Dendritic cell treated with granulocyte-macrophage colony-stimulating factor and Interleukin-4, amounts not matched to agents 40 ng/mL and 50 ng/mL, for 4 days (primary cell): ENCODE measurements at regions not wholly inside any gene's neighbourhood (a gene's known extent, or its start where the extent isn't known, plus 50 kb on each side); places are given as distances from the start of the nearest gene placed in this dataset.

Source experiments
- H3K27ac Mint-ChIP-seq: one replicate; pipeline ENCODE4 v1.8.0; 2022; ENCODE audit warnings: mild to moderate bottlenecking, mixed read lengths
- H3K27me3 Mint-ChIP-seq: one replicate; pipeline ENCODE4 v1.8.0; 2022; ENCODE audit warnings: mild to moderate bottlenecking, mixed read lengths
- H3K36me3 Mint-ChIP-seq: one replicate; pipeline ENCODE4 v1.8.0; 2022; ENCODE audit warnings: low read depth, mixed read lengths
- H3K4me1 Mint-ChIP-seq: one replicate; pipeline ENCODE4 v1.8.0; 2022; ENCODE audit warnings: low read depth, mixed read lengths
- H3K4me3 Mint-ChIP-seq: one replicate; pipeline ENCODE4 v1.8.0; 2022; ENCODE audit warnings: mild to moderate bottlenecking, moderate library complexity, mixed read lengths
- H3K9me3 Mint-ChIP-seq: one replicate; pipeline ENCODE4 v1.8.0; 2022; ENCODE audit warnings: mixed read lengths
- intact Hi-C: fragments of 100-400 bp; cut with micrococcal nuclease; formaldehyde crosslinking; loops from one replicate; pipeline ENCODE4 v1.15.0; 2022

DNA sequence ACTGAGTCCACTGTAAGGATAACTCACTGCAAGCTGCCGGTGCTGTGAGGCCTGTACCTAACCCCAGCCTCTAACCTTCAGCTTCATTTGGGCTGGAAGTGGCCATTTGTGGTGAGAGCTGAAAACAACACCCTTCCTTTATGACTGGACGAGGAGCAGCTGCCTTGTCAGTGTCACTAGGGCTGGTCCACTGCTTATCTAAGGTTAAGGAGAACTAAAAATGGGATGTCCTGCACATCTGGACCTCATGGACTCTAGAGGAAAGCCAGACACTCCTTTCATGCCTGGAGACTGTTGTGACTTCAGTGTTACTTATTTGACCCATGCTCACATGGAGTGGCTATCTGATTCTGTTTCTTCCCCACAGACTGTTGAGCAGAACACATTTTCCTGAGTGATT, 139.9 kb downstream of the ZNF518B start:
- no peaks in the 10 kb centered on the region for H3K27me3 Mint-ChIP-seq
- no peaks in the 10 kb centered on the region for H3K9me3 Mint-ChIP-seq
- no peak overlapping the region for H3K27ac Mint-ChIP-seq
- no peaks in the 10 kb centered on the region for H3K36me3 Mint-ChIP-seq
- H3K4me1 Mint-ChIP-seq: no peaks in the 10 kb centered on the region
- no peak overlapping the region for H3K4me3 Mint-ChIP-seq
- intact Hi-C loops: no loop called here

- Mint-ChIP-seq H3K9me3 (no peaks in the 10 kb centered on the region), H3K4me3 (no peak overlapping the region), H3K4me1 (no peaks in the 10 kb centered on the region), H3K27ac (no peak overlapping the region), H3K36me3 (no peaks in the 10 kb centered on the region), H3K27me3 (no peaks in the 10 kb centered on the region)
- intact Hi-C loops: no loop called here
Observed at GRCh38 chr4:10316851-10317250, 140.4 kb downstream of the ZNF518B start.

DNA sequence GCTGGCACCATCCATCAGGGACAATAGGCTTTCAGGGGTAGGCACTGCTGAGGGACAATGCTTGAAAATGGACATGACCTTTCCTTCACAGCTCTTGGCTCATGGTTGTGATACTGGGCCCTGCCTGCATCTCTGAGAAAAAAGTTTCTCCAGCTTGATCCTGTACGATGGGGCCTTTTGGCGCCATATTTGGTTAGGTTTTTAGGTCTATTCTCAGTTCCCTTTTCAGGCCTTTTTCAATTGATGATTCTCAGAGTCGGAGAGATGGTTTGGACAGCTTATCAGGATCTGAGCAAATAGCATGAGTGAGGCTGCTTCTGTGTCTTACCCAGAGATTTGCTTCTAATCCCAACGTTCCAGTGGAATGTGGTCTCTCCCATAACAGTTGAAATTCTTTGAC, 141.6 kb downstream of the ZNF518B start:
- Mint-ChIP-seq H3K4me1 (no peaks in the 10 kb centered on the region), H3K4me3 (no peak overlapping the region), H3K27ac (no peak overlapping the region), H3K36me3 (no peaks in the 10 kb centered on the region), H3K9me3 (no peaks in the 10 kb centered on the region), H3K27me3 (no peaks in the 10 kb centered on the region)
- intact Hi-C loops: no loop called here

DNA sequence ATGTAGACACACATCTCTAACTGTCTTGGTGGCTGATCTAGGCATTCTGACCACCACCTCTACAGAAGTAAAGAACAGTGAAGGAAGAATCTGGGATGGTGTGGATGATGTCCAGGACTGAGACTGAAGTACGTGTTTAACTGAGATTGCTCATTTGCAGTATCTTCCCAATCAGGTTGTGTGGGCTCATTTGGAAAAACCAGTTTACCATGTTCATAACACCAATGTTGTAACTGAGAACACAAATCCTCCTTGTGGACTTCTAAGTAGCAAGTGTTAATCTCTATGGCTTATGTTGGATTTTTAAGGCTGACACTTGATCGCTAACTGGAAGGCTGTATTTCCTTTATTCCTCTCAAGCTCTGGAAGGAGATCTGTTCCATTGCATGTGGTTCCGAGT, 144.7 kb downstream of the ZNF518B start:
- no peak overlapping the region for H3K27ac Mint-ChIP-seq
- H3K36me3 Mint-ChIP-seq: no peaks in the 10 kb centered on the region
- intact Hi-C loops: no loop called here
- no peaks in the 10 kb centered on the region for H3K27me3 Mint-ChIP-seq
- no peaks in the 10 kb centered on the region for H3K4me1 Mint-ChIP-seq
- H3K4me3 Mint-ChIP-seq: no peak overlapping the region
- H3K9me3 Mint-ChIP-seq: no peaks in the 10 kb centered on the region

- Mint-ChIP-seq H3K27me3 (no peaks in the 10 kb centered on the region), H3K36me3 (no peaks in the 10 kb centered on the region), H3K9me3 (no peaks in the 10 kb centered on the region), H3K27ac (peak overlapping the region; percentile 35), H3K4me3 (no peak overlapping the region), H3K4me1 (no peaks in the 10 kb centered on the region)
- intact Hi-C loops: no loop called here
Observed at GRCh38 chr4:10311939-10312338, 145.3 kb downstream of the ZNF518B start.

DNA sequence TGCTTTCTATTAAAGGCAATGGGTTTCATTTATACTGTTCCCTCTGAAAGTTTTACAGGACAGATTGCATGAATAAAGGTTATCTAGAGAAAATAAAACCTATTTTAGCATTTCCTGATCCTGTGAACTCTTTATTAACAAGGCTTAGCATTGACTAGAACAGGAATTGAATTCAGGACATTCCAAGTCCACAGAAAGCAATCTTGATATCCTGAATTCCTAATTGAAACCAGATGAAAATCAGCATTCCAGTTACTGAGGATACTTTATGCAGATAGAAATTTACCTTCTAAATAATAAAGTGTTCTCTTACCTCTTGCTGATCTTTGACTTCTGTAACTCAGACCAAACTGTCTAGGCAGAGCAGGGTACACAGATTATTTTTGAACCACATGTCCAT, 151.4 kb downstream of the ZNF518B start:
- Mint-ChIP-seq H3K27me3 (no peaks in the 10 kb centered on the region), H3K36me3 (no peaks in the 10 kb centered on the region), H3K4me3 (no peak overlapping the region), H3K9me3 (no peaks in the 10 kb centered on the region), H3K4me1 (no peaks in the 10 kb centered on the region), H3K27ac (no peak overlapping the region)
- intact Hi-C loops: no loop called here

DNA sequence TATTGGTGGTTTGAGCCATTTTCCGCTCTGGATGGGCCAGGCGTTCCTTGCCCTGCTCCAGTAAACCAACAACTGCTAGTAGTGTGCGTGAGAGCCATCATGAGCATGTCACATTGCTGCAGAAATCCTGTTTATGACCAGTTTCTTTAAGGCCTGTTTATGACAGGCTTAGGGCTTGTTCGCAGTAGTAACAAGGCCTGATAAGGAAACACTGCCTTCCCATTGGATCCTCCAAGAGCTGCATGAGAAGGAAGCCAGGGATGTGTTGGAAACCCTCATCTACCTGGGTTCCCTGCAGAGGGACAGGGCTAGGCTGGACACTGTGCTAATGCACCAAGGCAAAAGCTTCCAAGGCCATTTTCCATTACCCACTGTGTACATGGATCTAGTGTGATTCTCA, 153.9 kb downstream of the ZNF518B start:
- intact Hi-C loops: no loop called here
- Mint-ChIP-seq H3K36me3 (no peaks in the 10 kb centered on the region), H3K27ac (no peak overlapping the region), H3K4me3 (no peak overlapping the region), H3K4me1 (no peaks in the 10 kb centered on the region), H3K27me3 (no peaks in the 10 kb centered on the region), H3K9me3 (no peaks in the 10 kb centered on the region)

DNA sequence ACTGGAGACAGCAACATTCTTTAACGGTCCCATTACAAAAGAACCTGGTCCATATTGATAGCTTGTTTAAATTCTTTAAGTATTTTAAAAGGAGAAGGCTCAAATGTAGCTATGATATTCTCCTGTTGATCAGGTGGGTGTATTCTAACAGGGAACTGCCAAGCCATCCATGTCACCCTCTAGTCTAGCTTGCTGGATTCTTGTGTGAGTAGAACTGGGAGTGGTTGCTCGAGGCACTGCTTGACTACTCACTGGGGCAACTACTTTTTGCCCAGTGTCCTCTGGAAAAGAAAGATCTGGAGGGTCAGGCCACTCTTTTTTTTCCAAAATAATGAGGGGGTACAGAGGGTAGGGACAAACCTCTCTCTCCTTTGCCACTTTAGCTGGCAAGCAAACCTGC, 155.1 kb downstream of the ZNF518B start:
- Mint-ChIP-seq H3K27me3 (no peaks in the 10 kb centered on the region), H3K4me3 (no peak overlapping the region), H3K27ac (no peak overlapping the region), H3K4me1 (no peaks in the 10 kb centered on the region), H3K9me3 (no peaks in the 10 kb centered on the region), H3K36me3 (no peaks in the 10 kb centered on the region)
- intact Hi-C loops: no loop called here

- Mint-ChIP-seq H3K4me3 (no peak overlapping the region), H3K4me1 (no peaks in the 10 kb centered on the region), H3K9me3 (no peaks in the 10 kb centered on the region), H3K36me3 (no peaks in the 10 kb centered on the region), H3K27me3 (no peaks in the 10 kb centered on the region), H3K27ac (no peak overlapping the region)
- intact Hi-C loops: no loop called here
Observed at GRCh38 chr4:10299601-10300000, 157.6 kb downstream of the ZNF518B start.

- no peaks in the 10 kb centered on the region for H3K4me1 Mint-ChIP-seq
- H3K27me3 Mint-ChIP-seq: no peaks in the 10 kb centered on the region
- intact Hi-C loops: no loop called here
- H3K36me3 Mint-ChIP-seq: no peaks in the 10 kb centered on the region
- H3K9me3 Mint-ChIP-seq: no peaks in the 10 kb centered on the region
- H3K27ac Mint-ChIP-seq: no peak overlapping the region
- H3K4me3 Mint-ChIP-seq: no peak overlapping the region
Observed at GRCh38 chr4:10298681-10299080, 158.5 kb downstream of the ZNF518B start.

DNA sequence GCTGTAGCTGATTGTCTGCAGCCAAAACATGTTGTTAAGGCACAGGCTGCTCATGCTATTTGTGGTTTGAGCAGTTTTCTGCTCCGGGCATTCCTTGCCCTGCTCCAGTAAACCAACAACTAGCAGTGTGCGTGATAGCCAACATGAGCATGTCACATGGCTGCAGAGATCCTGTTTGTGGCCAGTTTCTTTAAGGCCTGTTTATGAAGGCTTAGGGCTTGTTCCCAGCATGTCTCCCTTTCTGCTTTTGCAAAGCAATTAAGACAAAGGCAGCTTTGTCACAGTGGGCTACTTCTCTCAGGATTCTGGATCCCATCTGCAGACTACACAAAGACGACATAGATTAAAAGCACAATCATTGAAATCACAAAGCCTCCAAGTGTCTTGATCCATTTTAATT, 160.5 kb downstream of the ZNF518B start:
- no peaks in the 10 kb centered on the region for H3K36me3 Mint-ChIP-seq
- H3K27ac Mint-ChIP-seq: no peak overlapping the region
- intact Hi-C loops: no loop called here
- H3K4me3 Mint-ChIP-seq: no peak overlapping the region
- no peaks in the 10 kb centered on the region for H3K4me1 Mint-ChIP-seq
- H3K27me3 Mint-ChIP-seq: no peaks in the 10 kb centered on the region
- H3K9me3 Mint-ChIP-seq: no peaks in the 10 kb centered on the region

- intact Hi-C loops: no loop called here
- H3K27me3 Mint-ChIP-seq: no peaks in the 10 kb centered on the region
- H3K36me3 Mint-ChIP-seq: no peaks in the 10 kb centered on the region
- H3K9me3 Mint-ChIP-seq: no peaks in the 10 kb centered on the region
- no peaks in the 10 kb centered on the region for H3K4me1 Mint-ChIP-seq
- H3K27ac Mint-ChIP-seq: no peak overlapping the region
- no peak overlapping the region for H3K4me3 Mint-ChIP-seq
Observed at GRCh38 chr4:10295301-10295700, 161.9 kb downstream of the ZNF518B start.

DNA sequence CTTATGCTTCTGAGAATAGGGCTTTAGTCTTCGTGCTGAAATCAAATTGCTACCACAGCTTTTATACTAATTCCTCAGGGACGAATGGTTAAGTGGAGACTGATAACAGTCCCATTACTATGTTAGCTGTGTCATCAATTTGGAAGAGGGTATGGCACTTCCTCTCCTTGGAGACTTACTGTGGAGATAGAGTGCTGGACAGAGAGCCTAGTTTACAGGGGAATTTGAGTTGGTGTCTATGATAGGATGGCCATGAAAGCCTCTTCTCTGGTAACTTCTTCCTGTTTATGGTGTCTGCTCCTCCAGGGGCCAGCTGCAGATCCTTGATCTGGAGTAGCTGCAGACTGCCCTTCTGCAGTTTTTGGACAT, 167.7 kb downstream of the ZNF518B start:
- H3K4me1 Mint-ChIP-seq: no peaks in the 10 kb centered on the region
- H3K27me3 Mint-ChIP-seq: no peaks in the 10 kb centered on the region
- no peak overlapping the region for H3K27ac Mint-ChIP-seq

GRCh38 chr4:10288830-10289537, 168.2 kb downstream of the ZNF518B start:
- no peaks in the 10 kb centered on the region for H3K36me3 Mint-ChIP-seq

More for the DNA sequence above, 167.7 kb downstream of the ZNF518B start:
- H3K4me3 Mint-ChIP-seq: no peak overlapping the region
- no peaks in the 10 kb centered on the region for H3K36me3 Mint-ChIP-seq
- intact Hi-C loops: no loop called here
- H3K9me3 Mint-ChIP-seq: no peaks in the 10 kb centered on the region

GRCh38 chr4:10285028-10285427, 168.4 kb upstream of the WDR1 start:
- Mint-ChIP-seq H3K9me3 (no peaks in the 10 kb centered on the region), H3K36me3 (no peaks in the 10 kb centered on the region), H3K27ac (no peak overlapping the region), H3K27me3 (no peaks in the 10 kb centered on the region), H3K4me3 (no peak overlapping the region), H3K4me1 (no peaks in the 10 kb centered on the region)
- intact Hi-C loops: no loop called here

More at GRCh38 chr4:10288830-10289537, 168.2 kb downstream of the ZNF518B start:
- no peaks in the 10 kb centered on the region for H3K9me3 Mint-ChIP-seq
- no peaks in the 10 kb centered on the region for H3K4me1 Mint-ChIP-seq
- no peak overlapping the region for H3K4me3 Mint-ChIP-seq
- no peaks in the 10 kb centered on the region for H3K27me3 Mint-ChIP-seq
- intact Hi-C loops: no loop called here
- H3K27ac Mint-ChIP-seq: no peak overlapping the region
